Fibroblast of skin of scalp (primary cell): ENCODE measurements at regions not wholly inside any gene's neighbourhood (a gene's known extent, or its start where the extent isn't known, plus 50 kb on each side); places are given as distances from the start of the nearest gene placed in this dataset.

Source experiments
- DNase-seq: peaks from one replicate; pipeline ENCODE4 v3.0.0-alpha.2; 2013

DNA sequence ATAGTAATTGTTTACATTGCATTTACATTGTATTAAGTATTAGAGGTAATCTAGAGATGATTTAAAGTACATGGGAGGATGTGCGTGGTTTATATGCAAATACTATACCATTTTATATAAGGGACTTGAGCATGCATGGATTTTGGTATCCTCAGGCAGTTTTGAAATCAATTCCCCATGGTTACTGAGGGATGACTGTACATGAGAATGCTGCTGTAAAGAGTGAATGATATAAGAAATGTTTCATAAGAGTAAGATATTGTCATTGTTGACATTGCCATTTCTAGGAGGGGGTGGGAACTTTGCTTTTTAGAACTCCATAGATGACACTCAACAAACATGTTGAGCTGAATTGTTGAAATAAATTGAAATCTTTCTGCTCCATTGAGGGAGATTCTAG, 185.0 kb downstream of the SEMA6A start:
- no peak for DNase-seq

DNA sequence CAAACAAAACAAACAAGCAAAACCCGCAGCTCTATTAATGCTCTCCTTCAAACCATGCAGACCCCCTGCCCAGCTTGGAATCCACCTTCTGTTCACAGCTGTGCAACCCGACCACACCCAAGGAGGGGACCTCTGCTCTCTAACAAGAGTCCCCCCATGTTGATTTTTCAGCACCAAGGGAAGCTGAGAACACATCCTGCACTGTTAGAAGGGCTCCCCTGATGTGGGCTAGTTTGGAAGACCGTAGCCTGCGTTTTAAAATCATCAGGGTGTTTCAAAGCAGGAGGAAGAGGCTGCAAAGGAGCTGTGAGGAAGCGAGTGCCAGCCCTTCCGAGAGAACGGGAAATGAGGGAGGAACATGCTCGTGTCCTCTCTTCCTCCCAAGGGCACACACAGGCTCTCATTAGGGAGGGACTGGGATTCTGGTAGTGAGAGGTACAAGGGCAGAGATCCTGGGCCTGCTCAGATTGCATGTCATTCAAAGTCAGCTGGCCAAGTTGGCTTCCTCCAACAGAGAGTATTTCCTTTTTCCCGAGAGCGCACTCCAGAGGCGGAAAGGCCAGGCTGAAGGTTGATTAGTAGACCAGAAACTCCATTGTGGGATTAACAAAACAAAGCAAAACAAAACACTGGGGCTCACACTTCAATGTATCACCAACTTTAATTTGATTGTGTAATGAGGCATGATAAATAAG, 185.9 kb downstream of the SEMA6A start:
- DNase-seq, result no peak

DNA sequence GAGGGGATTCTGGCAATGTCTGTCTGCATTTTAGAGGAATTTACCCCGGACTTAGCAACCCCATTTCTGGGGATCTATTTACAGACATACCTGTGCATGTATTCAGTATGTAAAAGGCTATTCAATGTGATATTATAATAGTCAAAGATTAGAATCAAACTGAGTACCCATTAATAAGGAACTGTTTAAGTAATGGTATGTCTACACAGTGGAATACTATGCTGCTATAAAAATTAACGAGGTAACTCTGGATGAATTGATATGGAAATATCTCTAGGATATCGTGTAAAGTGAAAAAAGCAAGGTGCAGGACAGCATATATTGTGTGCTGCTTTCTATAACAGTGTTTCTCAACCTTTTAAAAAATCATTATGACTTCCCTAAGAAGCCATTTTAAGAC, 186.9 kb downstream of the SEMA6A start:
- no peak for DNase-seq

DNA sequence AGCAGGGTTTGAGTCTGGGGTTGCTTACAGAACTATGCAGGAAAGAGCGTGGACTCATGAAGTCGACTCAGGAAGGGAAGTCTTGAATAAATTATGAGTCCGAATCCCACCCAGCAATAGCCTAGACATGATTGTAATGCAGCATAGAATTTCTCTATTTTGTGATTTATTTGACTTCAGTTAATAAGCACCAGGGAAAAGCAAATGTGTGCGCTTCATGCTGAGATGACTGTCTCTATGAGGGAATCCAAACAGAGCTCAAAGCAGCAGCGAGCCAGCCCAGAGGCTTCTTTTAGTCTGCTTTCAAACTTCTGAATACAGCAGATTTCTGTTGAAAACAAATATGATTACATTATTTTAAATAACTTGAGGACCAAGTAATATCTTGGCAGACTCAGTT, 188.0 kb downstream of the SEMA6A start:
- no peak for DNase-seq

DNA sequence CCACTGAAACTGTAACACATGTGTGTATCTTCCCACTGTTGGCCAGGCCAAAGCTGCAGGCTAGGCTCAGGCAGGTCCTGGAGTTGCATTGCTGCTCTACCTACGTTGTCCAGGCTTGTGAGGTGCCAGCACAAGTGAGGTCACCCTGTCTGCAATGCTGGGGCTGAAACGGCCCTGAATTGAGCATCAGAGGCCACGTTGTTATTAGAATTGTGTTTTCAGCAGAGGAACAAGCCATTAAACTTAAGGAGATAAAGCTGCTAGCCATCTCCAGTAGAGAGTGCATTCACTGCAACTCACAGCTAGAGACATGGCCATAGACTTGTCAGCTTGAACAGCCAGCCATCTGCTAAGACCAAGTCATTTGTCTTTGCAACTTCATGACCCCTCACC, 191.8 kb downstream of the SEMA6A start:
- DNase-seq, result no peak

DNA sequence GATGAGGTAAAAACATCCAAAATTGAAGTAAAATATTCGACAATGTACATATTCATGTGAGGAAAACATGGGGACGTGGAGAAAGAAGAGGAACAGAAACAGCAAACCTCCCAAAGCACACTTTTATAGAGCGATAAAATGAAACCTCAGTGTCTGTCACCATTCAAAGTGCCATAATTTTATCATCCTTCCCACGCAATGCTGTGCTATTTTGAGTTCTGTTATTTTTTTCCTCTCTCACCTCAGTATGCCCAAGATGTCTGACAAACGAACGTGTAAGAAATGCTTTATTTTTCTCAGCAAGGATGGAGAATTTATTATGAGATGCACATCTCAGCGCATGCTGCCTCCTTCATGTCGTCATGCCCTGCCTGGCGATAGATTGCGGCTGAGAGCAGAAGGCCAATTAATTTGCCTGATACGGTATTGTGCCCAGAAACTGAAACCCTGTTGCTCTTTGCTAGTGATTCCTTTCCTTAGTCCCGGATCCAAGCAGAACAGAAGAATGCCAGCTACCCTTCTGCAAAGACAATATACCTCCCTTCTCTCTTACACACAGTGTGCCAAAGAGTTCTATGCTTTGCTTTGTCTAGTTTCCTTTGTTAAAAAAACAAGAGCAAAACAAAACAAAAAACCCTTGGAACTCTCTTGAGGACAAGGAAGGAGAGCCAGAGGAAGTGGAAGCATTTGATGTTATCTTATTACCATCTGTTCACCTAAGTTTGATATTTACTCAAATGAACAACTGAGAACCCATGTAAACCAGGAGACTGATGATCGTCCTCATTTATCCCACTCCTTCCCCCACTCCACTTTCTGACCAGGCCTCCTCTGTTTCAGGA, 192.4 kb downstream of the SEMA6A start:
- DNase-seq, result no peak

DNA sequence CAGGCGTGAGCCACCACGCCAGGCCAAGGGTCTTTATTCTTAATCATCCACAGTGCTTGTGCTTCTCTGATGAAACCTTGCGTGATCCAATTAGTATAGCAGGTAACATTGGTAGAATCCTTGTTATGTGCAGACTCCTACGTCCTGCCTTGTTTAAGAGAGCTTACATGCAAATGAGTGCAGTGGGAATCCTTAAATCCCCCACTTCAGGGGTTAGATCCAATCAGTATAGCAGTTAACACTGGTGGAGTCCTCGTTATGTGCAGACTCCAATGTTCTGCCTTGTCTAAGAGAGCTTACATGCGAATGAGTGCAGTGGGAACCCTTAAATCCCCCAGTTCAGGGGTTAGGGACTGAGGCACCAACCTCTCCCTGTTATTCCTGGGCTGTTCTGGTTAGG, 193.4 kb downstream of the SEMA6A start:
- no peak for DNase-seq

DNA sequence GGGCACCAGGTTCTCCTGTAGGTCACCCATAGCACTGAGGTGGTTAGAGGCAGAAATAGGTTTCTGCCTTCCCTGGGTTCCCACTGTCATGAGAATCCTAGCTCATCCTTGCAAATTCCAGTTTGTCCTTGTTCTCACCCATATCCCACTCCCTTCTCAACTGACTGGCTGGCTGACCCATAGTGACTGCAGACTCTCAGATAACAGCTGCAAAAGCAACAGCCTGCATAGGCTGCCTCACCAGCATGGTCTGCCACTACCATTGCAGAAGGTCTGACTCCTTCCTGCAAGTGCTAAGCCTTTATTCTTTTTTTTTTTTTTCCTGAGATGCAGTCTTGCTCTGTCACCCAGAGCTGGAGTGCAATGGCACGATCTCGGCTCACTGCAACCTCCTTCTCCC, 194.0 kb downstream of the SEMA6A start:
- DNase-seq, result no peak

DNA sequence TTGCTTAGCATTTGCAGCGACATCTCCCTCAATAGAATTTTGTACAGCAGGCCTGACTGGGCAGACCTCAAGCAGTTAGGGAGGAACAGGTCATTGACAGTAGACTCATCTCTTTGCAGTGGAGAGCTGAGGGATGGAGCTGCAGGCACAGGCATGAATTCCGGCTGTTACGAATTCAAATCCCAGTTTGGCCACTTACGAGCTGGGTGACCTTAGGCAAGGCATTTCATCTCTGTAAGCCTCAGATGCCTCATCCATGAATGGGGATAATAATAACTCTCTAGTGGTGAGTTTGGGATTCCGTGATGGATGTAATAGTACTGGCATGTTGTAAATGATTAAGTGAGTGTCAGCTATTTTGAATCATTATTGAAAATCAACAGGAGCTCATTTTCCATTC, 195.3 kb downstream of the SEMA6A start:
- DNase-seq, result no peak

DNA sequence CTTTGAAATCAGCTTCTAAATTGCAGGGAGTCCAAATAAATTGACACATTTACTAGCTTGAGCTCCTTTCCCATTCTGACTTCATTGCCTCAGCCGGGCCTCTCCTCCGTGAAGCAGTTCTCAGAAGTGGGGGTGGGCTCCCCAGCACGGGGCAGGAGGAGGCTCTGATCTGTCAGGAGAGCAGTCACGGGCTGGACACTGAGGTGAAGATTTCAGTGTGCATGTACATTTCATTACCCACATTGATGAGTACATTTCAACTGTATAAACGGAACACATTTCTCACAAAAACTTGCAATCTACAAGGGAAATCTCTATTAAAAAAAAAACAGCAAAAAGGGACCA, 195.9 kb downstream of the SEMA6A start:
- DNase-seq, result no peak

DNA sequence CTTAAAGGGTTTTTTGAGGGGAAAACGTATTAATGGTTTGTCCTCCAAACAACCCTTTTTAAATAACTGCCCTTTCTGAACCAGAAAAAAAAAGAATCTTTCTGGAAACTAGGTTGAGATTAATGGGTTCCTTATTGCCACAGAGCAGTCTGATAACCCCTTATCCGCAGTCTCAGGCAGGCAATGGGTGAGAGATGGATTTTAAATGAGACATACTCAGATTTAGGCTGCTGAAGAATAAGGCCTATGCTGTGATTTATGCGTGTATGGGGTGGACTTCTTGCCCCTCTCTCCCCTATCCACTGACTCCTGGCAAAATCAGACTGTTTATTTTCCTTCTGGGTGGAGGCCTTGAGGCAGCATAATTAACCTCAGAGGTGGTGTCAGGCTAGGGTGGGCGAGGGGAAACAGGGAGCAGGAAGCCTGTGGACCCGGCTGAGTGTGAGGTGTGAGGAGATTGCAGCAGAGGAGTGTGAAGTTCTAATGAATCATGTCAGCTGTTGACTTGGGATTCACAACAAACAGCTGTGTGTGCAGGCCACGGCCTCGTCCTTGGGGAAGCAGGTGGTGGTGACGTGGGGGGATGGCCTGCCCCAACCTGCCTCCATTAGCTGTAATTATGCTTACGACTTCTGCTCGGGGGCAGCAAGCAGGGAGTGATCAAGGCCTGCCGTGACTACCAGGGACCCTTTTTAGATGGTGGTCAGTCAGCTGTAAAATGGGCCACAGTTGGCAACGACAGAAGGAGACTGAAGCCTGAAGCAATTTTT, 196.4 kb downstream of the SEMA6A start:
- no peak for DNase-seq

DNA sequence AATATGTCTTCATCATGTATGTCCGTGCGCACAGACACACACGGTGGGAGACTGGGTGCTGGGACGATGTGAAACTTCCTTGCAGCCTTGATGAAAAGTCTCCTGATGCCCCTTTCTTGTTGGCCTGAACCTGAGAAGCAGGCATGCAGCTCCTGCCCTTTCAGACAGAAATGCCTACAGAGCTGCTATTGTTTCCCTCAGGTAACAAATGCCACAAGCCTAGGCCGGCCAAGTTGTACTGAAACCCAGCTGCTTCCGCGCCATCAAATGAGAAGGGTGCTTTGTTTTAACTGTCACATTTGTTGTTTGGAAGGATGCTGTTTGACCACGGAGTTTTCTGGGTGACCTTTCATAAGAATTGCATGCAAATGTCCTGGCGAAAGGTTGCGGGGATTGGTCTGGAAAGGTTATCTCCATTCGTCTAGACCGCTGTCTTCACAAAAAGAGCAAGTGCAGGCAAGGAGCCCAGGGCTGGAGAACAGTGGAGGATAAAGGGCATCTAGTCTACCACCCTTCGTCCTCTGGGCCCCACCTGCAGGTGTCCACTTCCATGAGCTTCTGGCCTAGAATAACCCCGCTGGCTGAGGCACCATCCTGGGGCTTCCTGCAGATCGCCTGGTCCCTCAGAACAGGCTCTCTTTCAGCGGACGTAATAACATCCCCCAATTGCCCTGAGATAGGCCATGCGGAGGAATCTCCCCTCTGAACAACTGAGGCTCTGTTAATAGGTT, 197.2 kb downstream of the SEMA6A start:
- DNase-seq, result no peak

DNA sequence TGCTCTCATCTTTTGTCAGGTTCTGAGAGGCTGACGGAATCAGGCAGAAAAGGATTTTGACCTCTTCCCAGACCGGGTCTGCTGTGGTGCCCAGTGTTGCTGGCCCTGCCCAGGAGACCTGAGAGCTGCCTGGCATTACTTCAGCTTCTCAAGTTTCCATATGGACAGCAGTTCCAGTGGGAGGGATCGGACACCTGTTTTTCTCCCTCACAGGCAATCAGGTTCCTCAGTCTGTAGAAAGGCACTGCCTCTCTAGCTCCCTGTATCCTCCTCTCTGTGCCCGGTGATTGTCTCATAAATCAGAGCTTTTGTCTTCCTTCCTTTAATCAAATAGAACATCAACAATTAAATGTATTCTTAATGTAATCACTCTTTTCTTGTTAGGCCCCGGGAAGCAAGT, 198.7 kb downstream of the SEMA6A start:
- DNase-seq, result no peak

DNA sequence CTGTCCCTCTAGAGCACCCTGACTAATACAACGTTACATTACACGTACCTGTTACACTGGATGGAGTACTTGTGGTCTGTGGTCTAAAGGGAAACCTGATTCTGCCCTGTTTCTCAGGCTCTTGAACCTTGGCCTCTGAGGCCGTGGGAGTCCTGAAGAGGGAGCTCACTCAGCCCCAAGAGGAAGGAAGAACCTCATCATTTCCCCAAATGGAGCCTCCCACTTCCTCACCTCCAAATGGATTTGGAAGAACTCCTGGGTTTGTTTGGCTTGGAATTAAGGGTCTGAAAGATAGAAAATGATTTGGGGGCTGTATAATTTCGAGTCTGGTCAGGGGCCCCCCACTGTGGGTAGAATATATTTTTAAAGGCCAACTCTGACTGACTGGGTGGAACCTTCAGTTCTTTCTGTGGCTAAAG, 200.2 kb downstream of the SEMA6A start:
- DNase-seq, result no peak

DNA sequence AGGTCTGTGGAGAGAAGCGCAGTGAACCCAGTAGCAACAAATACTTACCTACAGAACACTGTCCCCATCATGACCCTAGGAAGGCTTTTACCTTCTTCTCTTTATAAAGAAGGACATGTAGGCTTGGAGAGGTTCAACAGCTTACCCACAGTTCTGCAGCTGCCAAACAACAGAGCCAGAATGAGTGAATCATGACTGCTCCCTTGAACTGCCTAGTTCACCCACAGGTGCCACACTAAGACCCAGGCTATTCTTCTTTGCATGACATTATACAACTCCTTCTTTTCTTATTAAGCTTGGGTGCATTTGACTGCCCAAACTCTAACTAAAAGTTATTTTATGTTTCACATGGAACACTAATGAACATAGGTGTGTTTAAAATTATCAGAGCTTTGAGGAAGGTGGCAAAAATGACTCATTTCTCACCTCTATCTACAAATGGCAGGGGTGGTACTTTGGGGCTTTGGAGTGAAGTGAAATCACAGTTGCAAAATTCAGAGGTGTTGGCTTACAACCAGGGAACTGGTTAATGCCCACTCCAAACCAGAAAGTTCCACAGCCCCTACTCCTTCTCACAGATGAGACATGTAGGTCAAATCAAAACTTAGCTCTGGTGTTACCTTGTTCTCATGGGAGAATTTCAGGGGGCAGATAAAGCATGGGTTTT, 201.6 kb downstream of the SEMA6A start:
- no peak for DNase-seq

DNA sequence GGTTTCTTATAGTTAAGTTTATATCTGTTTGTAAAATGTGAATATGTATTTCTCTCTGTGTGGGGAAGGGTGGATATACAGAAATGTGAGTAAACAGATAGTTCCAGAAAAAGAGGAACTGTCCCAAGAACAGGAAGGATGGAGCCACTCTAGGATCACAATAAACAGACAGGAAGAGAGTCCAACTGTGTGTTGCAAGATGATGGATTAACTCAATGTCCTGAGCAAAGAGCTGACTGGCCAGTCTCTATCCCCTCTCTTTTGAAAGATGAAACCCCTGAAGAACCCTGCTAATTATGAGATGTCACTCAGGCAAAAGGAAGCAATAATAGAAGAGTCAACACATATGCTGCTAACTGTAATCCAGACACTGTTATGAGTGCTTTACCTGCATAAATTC, 202.7 kb downstream of the SEMA6A start:
- no peak for DNase-seq

DNA sequence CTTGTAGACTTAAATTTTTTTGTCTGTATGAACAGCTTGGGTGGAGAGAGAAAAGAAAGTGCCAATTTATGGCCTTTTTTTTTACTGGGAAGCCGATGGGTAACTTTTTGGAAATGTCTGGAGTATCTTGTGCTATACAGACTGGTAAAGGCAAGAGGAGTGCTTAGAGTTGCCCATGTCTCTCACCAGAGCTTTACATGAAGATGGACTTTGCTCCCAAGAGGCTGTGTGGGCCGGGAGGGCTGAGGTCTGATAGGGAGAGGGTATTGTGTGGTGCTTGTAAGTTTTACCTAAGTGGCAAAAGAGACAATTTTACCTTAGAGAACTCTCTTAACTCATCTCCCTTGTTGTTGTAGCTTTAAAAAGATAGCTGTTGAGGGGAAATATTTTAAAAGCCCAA, 203.2 kb downstream of the SEMA6A start:
- no peak for DNase-seq

DNA sequence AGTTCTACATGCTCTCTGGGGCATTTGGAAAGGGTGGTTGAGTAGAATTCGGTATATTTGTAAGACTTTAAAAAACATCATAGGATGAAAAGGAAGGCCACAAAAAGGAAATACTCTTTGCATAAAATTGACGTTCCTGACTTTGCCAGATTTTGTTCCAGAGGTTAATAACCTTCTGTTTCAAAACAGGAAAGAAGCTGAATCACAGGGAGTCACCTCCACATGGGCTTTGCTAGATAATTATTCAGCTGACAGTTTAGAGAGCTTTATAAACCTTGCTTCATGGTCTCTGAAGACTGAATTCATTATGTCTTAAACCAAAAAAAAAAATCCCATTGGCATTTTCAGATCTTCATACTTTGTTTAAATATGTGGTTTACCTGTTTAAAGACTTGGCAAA, 203.7 kb downstream of the SEMA6A start:
- no peak for DNase-seq

DNA sequence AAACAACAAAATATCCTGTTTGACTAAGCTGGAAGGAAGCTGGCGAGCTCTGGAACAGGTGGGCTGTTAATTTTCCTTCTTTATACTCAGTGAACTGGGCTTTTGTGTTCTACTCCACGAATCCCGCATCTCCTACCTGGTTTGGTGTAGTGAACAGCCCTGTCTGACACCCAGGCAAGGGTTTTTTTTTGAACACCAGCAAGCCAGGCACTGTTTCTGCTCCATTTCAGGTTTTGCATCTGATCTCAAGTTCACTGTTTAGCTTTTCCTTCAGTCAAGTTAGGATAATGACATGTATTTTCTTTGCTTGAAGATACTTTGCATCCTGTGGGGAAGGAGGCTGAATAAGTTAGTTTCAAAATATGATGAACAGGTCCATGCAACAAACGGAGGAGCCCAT, 204.5 kb downstream of the SEMA6A start:
- DNase-seq, result no peak

DNA sequence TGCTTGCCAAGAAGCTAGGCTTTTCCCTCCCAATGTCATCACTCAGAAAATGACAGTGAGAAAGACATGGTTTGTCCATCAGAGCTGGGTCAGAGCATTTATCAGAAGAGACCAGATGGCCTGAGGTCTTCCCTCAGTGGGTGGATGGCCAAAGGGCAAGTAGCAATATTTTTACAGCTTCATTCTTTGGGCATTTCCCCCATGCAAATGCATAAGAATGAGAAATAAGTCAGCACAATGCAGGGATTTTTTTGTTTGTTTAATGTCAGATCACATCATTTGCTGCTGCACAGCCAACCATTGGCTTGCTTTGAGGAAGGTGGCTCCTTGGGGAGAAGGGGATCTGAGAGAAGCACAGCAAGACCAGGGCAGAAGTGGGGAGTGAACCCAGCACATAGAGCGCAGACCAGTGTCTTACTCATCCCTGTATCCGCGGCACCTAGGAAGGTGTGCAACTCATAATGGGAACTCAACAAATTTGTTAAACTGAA, 209.6 kb downstream of the SEMA6A start:
- no peak for DNase-seq

DNA sequence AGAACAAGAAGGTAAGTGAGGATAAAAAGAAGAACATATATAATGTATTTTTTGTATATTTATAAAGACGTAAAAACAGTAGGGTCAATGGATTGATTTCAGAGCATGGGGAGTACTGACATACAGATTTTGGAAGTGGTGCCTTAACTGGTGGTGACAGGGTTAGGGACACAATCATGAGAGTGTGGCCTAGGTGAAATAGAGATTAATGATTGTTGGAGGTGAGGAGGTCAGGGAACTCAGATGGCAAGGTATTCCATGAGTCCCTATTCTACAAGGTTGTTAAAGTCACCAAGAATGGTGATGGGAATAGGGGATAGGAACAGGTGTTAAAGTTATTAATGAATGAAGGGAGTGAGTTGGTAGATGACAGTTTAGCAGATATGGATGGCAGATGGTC, 210.8 kb downstream of the SEMA6A start:
- DNase-seq, result no peak

DNA sequence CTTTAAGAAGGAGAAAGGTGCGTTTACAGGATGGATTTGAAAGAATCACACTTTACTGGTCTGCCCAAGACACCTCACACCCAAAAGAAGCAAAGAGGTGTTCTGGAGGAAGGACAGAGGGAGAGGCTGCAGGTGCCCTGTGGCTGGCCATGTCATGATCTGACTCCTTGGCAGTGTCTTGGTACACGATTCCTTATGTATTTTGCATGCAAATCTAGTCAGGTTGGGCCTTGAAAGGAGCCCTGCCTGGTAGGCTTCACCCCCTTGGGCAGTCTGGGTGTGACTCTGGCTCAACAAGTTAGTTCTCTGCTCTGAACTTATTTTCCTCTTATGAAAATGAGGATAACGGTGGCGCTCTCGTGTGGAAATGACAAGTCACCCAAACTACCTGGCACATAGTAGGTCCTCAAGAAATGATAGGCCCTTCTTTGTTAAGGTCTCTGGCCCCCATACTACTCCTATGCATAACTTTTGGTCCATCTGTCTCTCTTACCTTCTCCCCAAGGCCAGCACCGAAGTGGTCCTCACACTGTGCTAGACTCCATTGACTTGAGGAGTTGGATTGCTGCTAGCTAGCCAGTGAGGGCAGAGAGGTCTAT, 212.5 kb downstream of the SEMA6A start:
- no peak for DNase-seq
